ENCODE measurements at regions not wholly inside any gene's neighbourhood (a gene's known extent, or its start where the extent isn't known, plus 50 kb on each side); places are given as distances from the start of the nearest gene placed in this dataset.

- DNase-seq (ENCODE audit: low read depth, low spot score): no peak
Measured at GRCh38 chr10:44607116-44607515, 222.2 kb upstream of the CXCL12 start.

DNA sequence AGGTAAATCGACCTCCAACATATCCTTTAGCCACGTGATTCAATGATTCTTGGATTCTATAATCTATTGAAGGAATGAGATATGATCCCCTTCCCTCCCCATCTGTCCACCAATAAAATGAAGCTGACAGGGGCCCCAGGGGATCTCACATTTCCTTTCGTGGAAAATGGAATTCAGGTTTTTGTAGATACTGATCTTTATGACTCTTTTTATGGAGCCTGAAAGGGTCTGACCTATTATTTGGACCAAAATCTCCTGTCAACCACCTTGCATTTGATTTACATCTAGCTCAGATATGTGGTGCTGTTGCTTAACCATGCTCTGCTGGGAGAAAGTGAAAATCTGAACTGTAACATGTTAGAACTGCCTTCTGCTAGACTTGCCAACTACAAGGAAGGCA, 234.0 kb upstream of the CXCL12 start:
- no peak for DNase-seq (ENCODE audit: low read depth, low spot score)

DNA sequence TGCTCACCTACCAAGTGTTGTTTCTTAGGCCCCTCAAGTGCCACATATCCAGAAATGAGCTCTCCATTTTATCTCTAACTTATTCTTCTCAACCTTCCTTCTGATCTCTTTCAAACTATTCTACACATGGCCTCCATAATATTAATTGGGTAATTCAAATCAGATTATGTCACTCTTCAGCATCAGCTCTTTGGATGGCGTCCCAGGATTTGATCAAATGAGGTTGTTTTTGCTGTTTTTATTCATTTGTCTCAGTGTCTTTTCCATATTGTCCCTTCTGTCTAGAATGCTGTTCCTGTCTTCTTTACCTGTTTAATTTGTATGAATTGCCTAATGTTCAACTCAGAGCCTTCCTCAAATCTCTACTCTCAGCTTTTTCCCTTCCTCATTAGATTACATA, 234.6 kb upstream of the CXCL12 start:
- DNase-seq (ENCODE audit: low read depth, low spot score): no peak

GRCh38 chr10:44619975-44620374, 235.1 kb upstream of the CXCL12 start:
- no peak for DNase-seq (ENCODE audit: low read depth, low spot score)

DNA sequence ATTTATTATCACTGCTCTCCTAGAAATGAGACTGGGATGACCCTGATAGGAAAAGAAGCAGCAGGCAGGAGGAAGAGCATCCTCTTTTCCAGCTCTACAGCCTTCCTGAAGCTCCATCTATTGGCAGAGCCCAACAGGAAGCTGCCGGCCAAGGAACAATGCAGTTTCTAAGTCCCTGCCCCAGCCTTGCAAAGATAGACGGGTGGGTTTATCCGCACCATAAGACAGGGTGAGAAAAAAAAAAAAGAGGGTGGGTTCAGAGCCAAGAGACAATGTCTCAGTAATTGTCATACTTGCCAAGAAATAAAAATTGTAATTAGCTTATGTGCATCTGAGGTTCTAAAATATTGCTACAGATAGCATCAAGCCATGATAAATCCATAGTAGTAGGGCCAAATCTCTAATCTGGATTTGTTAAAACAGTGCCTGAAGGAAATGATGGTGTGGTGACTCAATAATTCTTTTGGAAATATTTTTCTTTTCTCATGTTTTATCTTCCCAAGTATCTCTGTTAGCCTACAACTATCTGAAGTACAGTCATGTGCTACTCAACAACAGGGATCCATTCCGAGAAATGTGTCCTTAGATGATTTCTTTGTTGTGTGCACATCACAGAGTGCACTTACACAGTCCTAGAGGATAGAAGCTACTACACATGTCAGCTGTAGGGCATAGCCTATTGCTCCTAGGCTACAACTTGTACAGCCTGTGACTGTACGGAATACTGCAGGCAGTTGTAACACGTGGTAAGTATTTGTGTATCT, 242.9 kb upstream of the CXCL12 start:
- no peak for DNase-seq (ENCODE audit: low read depth, low spot score)

GRCh38 chr10:44628921-44629320, 244.0 kb upstream of the CXCL12 start:
- no peak for DNase-seq (ENCODE audit: low read depth, low spot score)

DNA sequence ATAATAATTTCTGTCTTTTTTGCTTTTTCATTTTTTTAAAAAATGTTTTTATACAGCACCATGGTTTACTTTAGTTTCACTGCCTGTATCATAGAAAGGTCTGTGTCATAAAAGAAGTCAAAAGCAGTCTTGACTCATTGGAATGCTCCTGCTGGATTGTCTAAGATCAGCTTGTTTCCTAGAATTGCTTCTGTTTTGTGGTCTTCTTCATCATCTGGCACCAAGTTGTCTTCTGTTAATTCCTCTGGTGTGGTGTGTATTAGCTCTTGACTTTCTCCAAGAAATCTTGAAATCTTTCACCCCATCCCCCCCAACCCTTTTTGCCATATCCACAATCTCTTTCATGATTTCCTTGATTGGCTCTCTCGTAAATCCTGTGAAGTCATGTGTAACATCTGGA, 250.3 kb upstream of the CXCL12 start:
- no peak for DNase-seq (ENCODE audit: low read depth, low spot score)

DNA sequence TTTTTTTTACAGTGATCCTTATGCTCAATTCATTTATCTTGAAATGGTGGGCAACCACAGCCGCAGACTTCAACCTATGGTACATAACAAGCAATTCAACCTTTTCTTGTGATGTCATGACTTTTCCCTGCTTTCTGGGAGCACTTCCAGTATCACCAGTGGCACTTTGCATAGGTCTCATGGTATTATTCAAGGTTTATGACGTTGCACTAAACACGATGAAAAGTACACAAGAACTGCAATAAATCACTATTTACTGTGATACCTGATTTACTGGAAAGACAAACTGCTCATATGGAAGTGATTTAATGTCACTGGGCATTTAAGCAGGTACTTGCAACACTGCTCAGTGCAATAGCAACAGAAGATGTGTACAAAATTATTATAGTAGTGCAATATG, 251.7 kb upstream of the CXCL12 start:
- no peak for DNase-seq (ENCODE audit: low read depth, low spot score)

- DNase-seq (ENCODE audit: low read depth, low spot score): no peak
Measured at GRCh38 chr10:44640429-44640828, 255.5 kb upstream of the CXCL12 start.

- DNase-seq (ENCODE audit: low read depth, low spot score): no peak
Measured at GRCh38 chr10:44647473-44647872, 262.6 kb upstream of the CXCL12 start.

GRCh38 chr10:44647877-44648542, 263.1 kb upstream of the CXCL12 start:
- DNase-seq (ENCODE audit: low read depth, low spot score): no peak

GRCh38 chr10:44650691-44651661, 260.2 kb upstream of the TMEM72 start:
- no peak for DNase-seq (ENCODE audit: low read depth, low spot score)

- no peak for DNase-seq (ENCODE audit: low read depth, low spot score)
Measured at GRCh38 chr10:44651834-44652233, 259.3 kb upstream of the TMEM72 start.

DNA sequence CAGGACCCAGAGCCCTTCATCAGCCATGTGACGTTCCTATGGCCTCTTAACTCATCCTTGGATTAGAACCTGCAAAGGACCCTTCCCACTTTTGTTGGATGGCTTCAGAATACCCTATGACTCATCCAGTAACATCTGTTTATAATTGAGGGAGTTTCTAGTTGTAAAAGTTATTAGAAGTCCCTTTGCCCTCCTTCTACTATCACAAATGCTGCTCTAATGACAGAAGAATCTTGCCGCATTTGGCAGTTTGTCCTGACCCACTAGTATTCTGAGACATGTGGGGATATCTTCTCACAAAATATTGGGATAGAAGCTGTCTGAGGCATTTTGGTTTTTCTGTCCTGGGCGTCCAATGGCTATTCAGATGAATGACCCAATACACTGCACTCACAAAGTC, 251.8 kb upstream of the TMEM72 start:
- DNase-seq (ENCODE audit: low read depth, low spot score): no peak

DNA sequence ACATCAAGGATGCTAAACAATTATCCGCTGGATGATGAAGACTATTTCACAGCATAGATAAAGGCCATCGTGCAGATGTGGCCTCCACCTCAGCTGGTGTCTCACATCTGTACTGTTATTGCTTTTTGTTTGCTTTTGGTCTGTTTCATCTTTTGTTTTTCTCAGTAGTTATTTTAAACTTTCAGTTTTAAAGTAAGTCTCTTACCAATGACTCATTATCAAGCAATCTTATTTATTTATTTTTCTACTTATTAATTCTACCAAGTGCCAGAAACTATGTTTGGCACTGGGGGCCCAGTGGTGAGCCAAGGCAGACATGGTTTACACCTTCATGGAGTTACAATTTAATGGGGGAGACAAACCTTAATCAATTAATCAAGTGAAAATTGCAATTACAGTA, 250.9 kb upstream of the TMEM72 start:
- no peak for DNase-seq (ENCODE audit: low read depth, low spot score)

- no peak for DNase-seq (ENCODE audit: low read depth, low spot score)
Measured at GRCh38 chr10:44662051-44662450, 249.1 kb upstream of the TMEM72 start.

GRCh38 chr10:44668336-44668735, 242.8 kb upstream of the TMEM72 start:
- DNase-seq (ENCODE audit: low read depth, low spot score): no peak

DNA sequence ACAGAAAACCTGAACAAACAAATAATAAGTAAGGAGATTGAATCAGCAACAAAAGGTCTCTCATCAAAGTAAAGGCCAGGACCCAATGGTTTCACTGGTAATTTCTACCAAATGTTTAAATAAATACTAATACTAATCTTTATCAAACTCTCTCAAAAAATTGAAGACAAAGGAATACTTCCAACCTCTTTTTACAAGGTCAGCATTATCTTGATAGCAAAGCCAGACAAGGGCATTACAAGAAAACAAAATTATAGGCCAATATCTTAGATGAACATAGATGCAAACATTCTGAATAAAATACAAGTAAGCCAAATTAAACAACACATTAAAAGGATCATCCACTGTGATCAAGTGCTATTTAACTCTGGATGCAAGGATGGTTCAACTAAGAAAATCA, 239.8 kb upstream of the TMEM72 start:
- DNase-seq (ENCODE audit: low read depth, low spot score): no peak

DNA sequence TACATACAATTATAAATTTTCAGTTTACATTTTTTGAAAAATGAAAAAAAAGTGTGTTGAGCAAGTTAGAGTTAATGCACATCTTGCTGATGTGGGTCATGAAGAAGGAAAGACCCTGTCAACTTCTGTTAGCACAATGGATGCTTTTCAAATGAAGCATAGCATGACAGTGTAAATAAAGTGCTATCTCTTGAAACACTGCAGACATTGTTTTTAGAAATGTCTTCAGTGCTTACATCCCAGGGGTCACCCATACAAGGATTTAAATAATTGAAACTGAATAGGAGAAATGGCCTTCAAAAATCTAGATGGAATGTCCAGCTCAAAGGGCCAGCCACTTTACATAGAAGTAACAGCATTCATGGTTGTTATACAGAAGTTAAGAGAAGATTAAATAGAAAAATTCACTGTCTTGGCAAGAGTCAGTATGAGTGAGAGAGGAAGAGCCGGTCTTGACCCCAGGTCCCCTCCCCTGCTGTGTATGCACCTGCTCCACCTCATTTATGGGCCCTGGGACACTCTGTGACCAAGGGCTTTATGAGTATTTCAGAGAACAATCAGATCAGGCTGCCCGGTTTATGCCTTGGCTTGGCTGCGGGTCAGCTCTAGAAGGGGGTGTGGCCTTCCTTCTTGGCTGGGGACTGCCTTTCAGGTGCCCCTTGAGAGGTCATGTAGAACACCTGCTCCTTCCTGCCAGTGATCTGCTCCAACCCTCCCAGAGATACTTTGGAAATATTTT, 237.7 kb upstream of the TMEM72 start:
- no peak for DNase-seq (ENCODE audit: low read depth, low spot score)

DNA sequence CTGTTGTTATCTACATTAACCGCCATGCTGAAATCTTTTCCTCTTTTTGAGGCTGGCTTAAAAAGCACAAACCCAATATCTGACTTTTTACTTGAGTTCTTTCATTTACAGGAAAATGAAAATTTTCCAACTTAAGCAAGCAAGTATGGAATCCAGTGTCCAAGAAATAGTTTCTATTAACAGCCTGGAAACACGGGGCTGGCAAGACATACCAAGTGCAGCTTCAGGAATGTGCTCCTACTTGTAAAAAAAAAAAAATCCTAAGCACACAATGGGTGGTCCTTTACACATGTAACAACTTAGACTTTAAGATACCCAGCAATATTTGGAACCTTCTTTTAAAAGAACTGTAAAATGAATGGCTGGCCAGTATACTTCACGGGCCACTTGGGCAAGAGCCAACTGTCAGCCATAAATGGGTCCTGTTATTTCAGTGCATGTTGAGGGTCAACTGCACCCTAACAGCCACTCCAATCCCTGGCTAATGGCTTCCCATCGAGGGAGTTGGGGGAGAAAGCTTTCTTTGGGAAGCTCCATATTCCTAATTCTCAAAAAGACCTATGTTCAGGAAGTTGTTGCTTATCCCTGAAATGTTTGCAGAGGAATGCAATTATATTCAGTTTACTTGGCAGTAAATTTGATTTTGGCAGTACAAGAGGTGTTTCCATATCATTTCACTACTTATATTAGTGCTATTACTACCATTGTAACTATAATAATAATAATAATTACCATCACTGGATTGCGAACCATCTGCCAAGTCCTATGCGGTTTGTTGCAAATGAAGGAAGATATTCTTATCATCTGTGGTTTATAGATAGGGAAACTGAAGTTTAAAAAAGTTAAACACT, 236.4 kb upstream of the TMEM72 start:
- no peak for DNase-seq (ENCODE audit: low read depth, low spot score)
